ENCODE measurements at regions not wholly inside any gene's neighbourhood (a gene's known extent, or its start where the extent isn't known, plus 50 kb on each side); places are given as distances from the start of the nearest gene placed in this dataset.

GRCh38 chr4:13182133-13182532 lies 302.0 kb downstream of the RAB28 start (continued):
- TF ChIP-seq FIP1L1 (IDR thresholded peaks at IDR 0.05; ENCODE audit: low read depth, low read length, poor library complexity, severe bottlenecking) (no peak), FOXP1 (CRISPR knock-in tag; IDR thresholded peaks at IDR 0.05) (no peak), CTBP1 (IDR thresholded peaks at IDR 0.05; ENCODE audit: borderline replicate concordance) (no peak), PRDM10 (IDR thresholded peaks at IDR 0.05; ENCODE audit: partially characterized antibody) (no peak), ZFP91 (CRISPR knock-in tag; IDR thresholded peaks at IDR 0.05) (no peak), SMAD3 (CRISPR knock-in tag; conservative IDR thresholded peaks at IDR 0.05) (no peak)

GRCh38 chr4:13181681-13182080 lies 302.5 kb downstream of the RAB28 start:
- H3K36me3 ChIP-seq (ENCODE audit: control insufficient read depth, insufficient read depth, low read length) = no peaks in the 10 kb centered on the region
- H3K4me1 ChIP-seq (replicated peaks in 1 of 2; ENCODE audit: control insufficient read depth in 2 of 2, insufficient read depth in 2 of 2, low read length in 2 of 2) = no peaks in the 10 kb centered on the region
- H3K4me3 ChIP-seq = no peak overlapping the region
- ATAC-seq (no peak), FAIRE-seq (no peak), DNase-seq (ENCODE audit: extremely low read depth in 1 of 4, low spot score in 3 of 4) (no peak)
- no peak overlapping the region for H2AFZ ChIP-seq (ENCODE audit: low read depth, low read length)
- no peaks in the 10 kb centered on the region for H3K9me3 ChIP-seq (replicated peaks; ENCODE audit: control insufficient read depth, insufficient read depth, low read depth, low read length)
- intact Hi-C loops (cut with micrococcal nuclease) (no loop called here), in situ Hi-C loops (cut with MboI) (no loop called here)
- ChIA-PET POLR2A (no interaction called here), CTCF (ENCODE audit: low intra/inter-chr PET ratio) (no interaction called here)
- no peaks in the 10 kb centered on the region for H3K27me3 ChIP-seq (ENCODE audit: control insufficient read depth in 2 of 2, insufficient read depth in 2 of 2, low read length in 2 of 2)
- no peak overlapping the region for H3K9ac ChIP-seq (ENCODE audit: insufficient read depth in 1 of 2, low read depth in 2 of 2, low read length in 2 of 2)
- no peaks in the 10 kb centered on the region for H3K9me1 ChIP-seq (ENCODE audit: control insufficient read depth, insufficient read depth, low read length)
- no TSS peak for BruUV-seq (replicated peaks)
- no peaks in the 10 kb centered on the region for H3K79me2 ChIP-seq (ENCODE audit: control insufficient read depth, insufficient read depth, low read length)
- WGBS (ENCODE audit: insufficient coverage, low coverage, missing lambda C conversion rate) = 5% methylated on average over 4 of the region's 4 CpGs
- no peaks in the 10 kb centered on the region for H4K20me1 ChIP-seq (replicated peaks; ENCODE audit: control insufficient read depth, insufficient read depth, low read length)
- no peak overlapping the region for H3K27ac ChIP-seq (ENCODE audit: extremely low read depth, low read depth, low read length)
- no peak overlapping the region for H3K4me2 ChIP-seq (ENCODE audit: insufficient read depth, low read length)
- TF ChIP-seq KAT7 (CRISPR knock-in tag; IDR thresholded peaks at IDR 0.05; ENCODE audit: borderline replicate concordance) (no peak), ZNF699 (CRISPR knock-in tag; IDR thresholded peaks at IDR 0.05; ENCODE audit: insufficient replicate concordance) (no peak), POLR3A (IDR thresholded peaks at IDR 0.05; ENCODE audit: borderline replicate concordance, extremely low read depth, insufficient read depth, insufficient read length) (no peak), BHLHE40 (IDR thresholded peaks at IDR 0.05; ENCODE audit: low read length) (no peak), SNRNP70 (optimal IDR thresholded peaks at IDR 0.05; ENCODE audit: low read depth, low read length) (no peak), ELF2 (CRISPR knock-in tag; IDR thresholded peaks at IDR 0.05) (no peak), NBN (IDR thresholded peaks at IDR 0.05; ENCODE audit: low read depth) (no peak), POLR2B (IDR thresholded peaks at IDR 0.05; ENCODE audit: low read depth, partially characterized antibody) (no peak), ETV1 (tag; conservative IDR thresholded peaks at IDR 0.05; ENCODE audit: low read depth) (no peak), NEUROD1 (IDR thresholded peaks at IDR 0.05; ENCODE audit: borderline replicate concordance, low read depth, low read length, partially characterized antibody) (no peak), YBX1 (IDR thresholded peaks at IDR 0.05) (no peak), ZNF696 (CRISPR knock-in tag; conservative IDR thresholded peaks at IDR 0.05) (no peak), ZFP36 (IDR thresholded peaks at IDR 0.05; ENCODE audit: low read depth, low read length, partially characterized antibody) (no peak)

All from K562 (cell line).